Esophagus squamous epithelium (tissue), 4 donors: ENCODE measurements at regions not wholly inside any gene's neighbourhood (a gene's known extent, or its start where the extent isn't known, plus 50 kb on each side); places are given as distances from the start of the nearest gene placed in this dataset.

Source experiments
- POLR2A ChIP-seq, 4 donors: fragments of 450-650 bp; IDR thresholded peaks; one replicate each; pipeline ENCODE4 v1.6.1; 2017; ENCODE audit warnings: antibody characterized with exemption in 4 of 4, mild to moderate bottlenecking in 4 of 4, moderate library complexity in 3 of 4
- TF ChIP-seq, protein P1 (sequence below), 6 experiments: fragments of 450-650 bp in 4 of 6; fragments of 200-600 bp in 2 of 6; sonication (generic) in 2 of 6; IDR thresholded peaks; one replicate each; pipeline ENCODE4 v1.5.1; 2016 to 2019; ENCODE audit warnings: antibody characterized with exemption in 6 of 6, mild to moderate bottlenecking in 4 of 6, moderate library complexity in 4 of 6

DNA sequence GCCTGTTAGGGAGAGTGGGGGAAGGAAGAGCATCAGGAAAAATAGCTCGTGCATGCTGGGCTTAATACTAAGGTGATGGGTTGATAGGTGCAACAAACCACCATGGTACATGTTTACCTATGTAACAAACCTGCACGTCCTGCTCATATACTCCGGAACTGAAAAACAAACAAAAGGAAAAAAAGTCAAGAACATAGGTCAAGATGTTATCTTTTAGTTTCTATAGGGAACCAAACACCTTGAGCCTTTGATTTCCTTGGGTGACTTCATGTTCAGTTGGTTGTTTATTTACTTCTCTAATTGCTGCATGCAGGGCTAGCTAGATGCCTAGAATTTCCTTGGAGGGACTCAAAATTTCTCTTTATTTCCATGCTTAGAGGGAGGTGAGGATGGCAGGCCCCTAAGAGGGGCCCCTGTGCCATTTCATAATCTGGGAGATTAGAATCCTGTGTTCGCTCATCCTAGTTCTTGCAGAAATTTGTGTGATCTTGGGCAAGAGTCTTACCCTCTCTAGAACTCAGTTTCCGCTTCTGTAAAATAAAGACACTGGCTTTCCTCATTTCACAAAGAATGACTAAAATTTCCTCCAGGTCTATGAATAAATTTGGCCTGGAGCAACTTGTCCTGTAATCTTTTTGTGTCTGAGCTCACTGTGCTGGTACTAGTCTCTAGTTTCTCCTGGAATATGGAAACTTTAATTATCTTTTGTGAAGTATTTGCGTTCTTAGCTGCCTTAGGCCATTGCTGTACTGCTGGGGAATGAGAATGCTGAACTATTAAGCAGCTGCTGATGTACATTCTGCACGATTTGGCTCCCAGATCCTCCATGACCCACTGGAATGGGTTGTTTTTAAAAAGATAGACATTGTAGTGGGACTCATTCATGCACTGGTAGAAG is 457.5 kb downstream of the EDEM1 start:
- TF ChIP-seq, protein P1, sequence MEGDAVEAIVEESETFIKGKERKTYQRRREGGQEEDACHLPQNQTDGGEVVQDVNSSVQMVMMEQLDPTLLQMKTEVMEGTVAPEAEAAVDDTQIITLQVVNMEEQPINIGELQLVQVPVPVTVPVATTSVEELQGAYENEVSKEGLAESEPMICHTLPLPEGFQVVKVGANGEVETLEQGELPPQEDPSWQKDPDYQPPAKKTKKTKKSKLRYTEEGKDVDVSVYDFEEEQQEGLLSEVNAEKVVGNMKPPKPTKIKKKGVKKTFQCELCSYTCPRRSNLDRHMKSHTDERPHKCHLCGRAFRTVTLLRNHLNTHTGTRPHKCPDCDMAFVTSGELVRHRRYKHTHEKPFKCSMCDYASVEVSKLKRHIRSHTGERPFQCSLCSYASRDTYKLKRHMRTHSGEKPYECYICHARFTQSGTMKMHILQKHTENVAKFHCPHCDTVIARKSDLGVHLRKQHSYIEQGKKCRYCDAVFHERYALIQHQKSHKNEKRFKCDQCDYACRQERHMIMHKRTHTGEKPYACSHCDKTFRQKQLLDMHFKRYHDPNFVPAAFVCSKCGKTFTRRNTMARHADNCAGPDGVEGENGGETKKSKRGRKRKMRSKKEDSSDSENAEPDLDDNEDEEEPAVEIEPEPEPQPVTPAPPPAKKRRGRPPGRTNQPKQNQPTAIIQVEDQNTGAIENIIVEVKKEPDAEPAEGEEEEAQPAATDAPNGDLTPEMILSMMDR (IDR thresholded peaks at IDR 0.05) = no peak
- no peak for TF ChIP-seq POLR2A (IDR thresholded peaks at IDR 0.05)
